B cell (primary cell): ENCODE measurements at regions not wholly inside any gene's neighbourhood (a gene's known extent, or its start where the extent isn't known, plus 50 kb on each side); places are given as distances from the start of the nearest gene placed in this dataset.

Experiments
- ATAC-seq: fragments of 200-7000 bp; cut with Tn5 transposase; one replicate; pipeline ENCODE4 v1.10.0; 2021; ENCODE audit warnings: low read depth, mild to moderate bottlenecking, moderate number of reproducible peaks, moderate library complexity
- CTCF ChIA-PET: fragments of 350-600 bp; sonication (Branson Sonifier 250); formaldehyde crosslinking; loops from one replicate; lab custom pipeline; 2021; ENCODE audit warnings: antibody characterized with exemption, inconsistent platforms; lab: Charles Lee
- POLR2A ChIA-PET: fragments of 350-600 bp; sonication (Branson Sonifier 250); formaldehyde crosslinking; loops from one replicate; lab custom pipeline; 2021; ENCODE audit warnings: antibody characterized with exemption; lab: Charles Lee
- DNase-seq: peaks from one replicate; pipeline ENCODE4 v3.0.0; 2013
- H2AFZ ChIP-seq: 2 replicates; pipeline ENCODE4 v1.6.1; 2012; ENCODE audit warnings: mild to moderate bottlenecking, low read depth, low read length; ENCODE audit not compliant: insufficient read depth, poor library complexity, severe bottlenecking
- H3K27ac ChIP-seq, 2 donors: 1 replicate in 1 of 2; 2 replicates in 1 of 2; pipeline ENCODE4 v1.5.1; 2012 to 2013; ENCODE audit warnings: low read length in 2 of 2, mild to moderate bottlenecking in 2 of 2, moderate library complexity in 1 of 2
- H3K27me3 ChIP-seq, 4 experiments: fragments of 200-600 bp in 1 of 4; sonication (generic) in 1 of 4; replicated peaks in 1 of 4; 1 replicate in 2 of 4; 2 replicates in 2 of 4; pipeline versions ENCODE4 v1.6.1 to v1.7.0; 2013 to 2016; ENCODE audit warnings: low read length in 3 of 4, mild to moderate bottlenecking in 2 of 4, mixed read lengths in 1 of 4, moderate library complexity in 1 of 4; ENCODE audit not compliant: insufficient read depth in 4 of 4, control insufficient read depth in 3 of 4; ENCODE audit errors: control extremely low read depth in 1 of 4
- H3K36me3 ChIP-seq, 2 experiments: replicated peaks in 1 of 2; 1 replicate in 1 of 2; 2 replicates in 1 of 2; pipeline versions ENCODE4 v1.6.1 to v1.7.1; 2013; ENCODE audit warnings: low read length in 1 of 2; ENCODE audit not compliant: insufficient read depth in 2 of 2, control insufficient read depth in 1 of 2; ENCODE audit errors: control extremely low read depth in 1 of 2, extremely low read depth in 1 of 2
- H3K4me1 ChIP-seq, 2 donors: fragments of 200-600 bp in 1 of 2; sonication (generic) in 1 of 2; 1 replicate in 1 of 2; 2 replicates in 1 of 2; pipeline versions ENCODE4 v1.5.1 to v1.6.1; 2013 to 2017; ENCODE audit warnings: low read length in 2 of 2; ENCODE audit not compliant: control insufficient read depth in 2 of 2, insufficient read depth in 2 of 2
- H3K4me2 ChIP-seq: replicated peaks from 2 replicates; pipeline ENCODE3; 2012; ENCODE audit warnings: mild to moderate bottlenecking, low read depth, low read length; ENCODE audit not compliant: poor library complexity, severe bottlenecking
- H3K4me3 ChIP-seq, 5 experiments: fragments of 200-600 bp in 1 of 5; sonication (generic) in 1 of 5; 1 replicate in 3 of 5; 2 replicates in 2 of 5; pipeline versions ENCODE4 v1.5.1 to v1.7.0; 2011 to 2016; ENCODE audit warnings: low read length in 4 of 5, mild to moderate bottlenecking in 4 of 5, low read depth in 2 of 5, control low read depth in 1 of 5, moderate library complexity in 1 of 5; ENCODE audit not compliant: insufficient read depth in 1 of 5; ENCODE audit errors: control extremely low read depth in 1 of 5, extremely low read depth in 1 of 5
- H3K79me2 ChIP-seq: fragments of 200-600 bp; sonication (generic); one replicate; pipeline ENCODE4 v1.6.0; 2016; ENCODE audit warnings: low read length; ENCODE audit not compliant: control insufficient read depth, insufficient read depth
- H3K9ac ChIP-seq: fragments of 200-600 bp; sonication (generic); 2 replicates; pipeline ENCODE4 v1.6.1; 2017; ENCODE audit warnings: mild to moderate bottlenecking, low read length, moderate library complexity
- H3K9me3 ChIP-seq, 3 donors: one replicate each; pipeline versions ENCODE4 v1.6.1 to v1.7.1; 2013; ENCODE audit warnings: low read length in 2 of 3; ENCODE audit not compliant: control insufficient read depth in 2 of 3, insufficient read depth in 1 of 3; ENCODE audit errors: control extremely low read depth in 1 of 3
- H4K20me1 ChIP-seq: 2 replicates; pipeline ENCODE4 v1.6.0; 2012; ENCODE audit warnings: mild to moderate bottlenecking, low read length; ENCODE audit not compliant: insufficient read depth, control insufficient read depth, poor library complexity, severe bottlenecking
- H3K27ac Mint-ChIP-seq: one replicate; pipeline ENCODE4 v1.8.0; 2021; ENCODE audit warnings: mixed read lengths
- H3K27me3 Mint-ChIP-seq: one replicate; pipeline ENCODE4 v1.8.0; 2021; ENCODE audit warnings: mixed read lengths
- H3K4me1 Mint-ChIP-seq: one replicate; pipeline ENCODE4 v1.8.0; 2021; ENCODE audit warnings: mixed read lengths
- H3K4me3 Mint-ChIP-seq: one replicate; pipeline ENCODE4 v1.8.0; 2021; ENCODE audit warnings: mixed read lengths
- H3K9me3 Mint-ChIP-seq: one replicate; pipeline ENCODE4 v1.8.0; 2022; ENCODE audit warnings: mixed read lengths; ENCODE audit not compliant: insufficient read depth
- CTCF ChIP-seq: fragments of 200-600 bp; IDR thresholded peaks from one replicate; pipeline ENCODE4 v1.8.0; 2022; ENCODE audit warnings: antibody characterized with exemption, mild to moderate bottlenecking
- EZH2 ChIP-seq: IDR thresholded peaks from 2 replicates; pipeline ENCODE4 v1.6.1; 2012; ENCODE audit warnings: borderline replicate concordance, low read depth, mild to moderate bottlenecking, moderate library complexity, low read length; ENCODE audit not compliant: insufficient read depth, poor library complexity, severe bottlenecking
- WGBS: methylation state at CpG from one replicate; pipeline ENCODE4 v1.1.5; 2013; ENCODE audit warnings: missing lambda C conversion rate; ENCODE audit not compliant: insufficient coverage; 5-methylcytosine and 5-hydroxymethylcytosine counted together
- intact Hi-C: fragments of 100-400 bp; cut with micrococcal nuclease; formaldehyde crosslinking; loops from one replicate; pipeline ENCODE4 v1.10.0; 2022

- peaks cover 0 to 6% (median 0%) of the 10 kb centered on the region in 3 donors for H3K9me3 ChIP-seq
- H3K27ac ChIP-seq, result no peak overlapping the region
- no peaks in the 10 kb centered on the region for H3K9me3 Mint-ChIP-seq
- H3K9ac ChIP-seq, result peak overlapping the region; percentile 19
- H3K4me3 ChIP-seq, result peak overlapping the region in 1 of 5 experiments; percentile 14
- WGBS, result 8% methylated on average over 51 of the region's 54 CpGs
- no peak for ATAC-seq
- no peaks in the 10 kb centered on the region for H3K36me3 ChIP-seq
- DNase-seq, result no peak
- no peak for TF ChIP-seq CTCF
- peaks cover 5 to 20% of the 10 kb centered on the region in 2 donors for H3K4me1 ChIP-seq
- peaks cover 64% of the 10 kb centered on the region for H3K27me3 Mint-ChIP-seq
- H3K27ac Mint-ChIP-seq, result no peak overlapping the region
- intact Hi-C loops, result no loop called here
- H3K4me1 Mint-ChIP-seq, result peaks cover 18% of the 10 kb centered on the region
- CTCF ChIA-PET, result no interaction called here
- H3K4me3 Mint-ChIP-seq, result peak overlapping the region; percentile 7
- peak overlapping the region; percentile 61 for H3K4me2 ChIP-seq
- H3K79me2 ChIP-seq, result no peaks in the 10 kb centered on the region
- POLR2A ChIA-PET, result no interaction called here
- H3K27me3 ChIP-seq, result peaks cover 0 to 70% (median 40%) of the 10 kb centered on the region in 4 experiments
- no peaks in the 10 kb centered on the region for H4K20me1 ChIP-seq
- H2AFZ ChIP-seq, result peak overlapping the region; percentile 42
Observed at GRCh38 chr10:101284101-101284743, 55.0 kb upstream of the LBX1 start.

- TF ChIP-seq CTCF (no peak), EZH2 (no peak)
- Histone ChIP-seq H3K4me1 (peaks cover 5 to 20% of the 10 kb centered on the region in 2 donors), H2AFZ (no peak overlapping the region), H3K27me3 (peaks cover 0 to 77% (median 46%) of the 10 kb centered on the region in 4 experiments), H3K9me3 (peaks cover 0 to 6% (median 0%) of the 10 kb centered on the region in 3 donors), H3K79me2 (no peaks in the 10 kb centered on the region), H3K36me3 (no peaks in the 10 kb centered on the region), H3K4me2 (peak overlapping the region; percentile 61), H3K4me3 (peak overlapping the region in 1 of 5 experiments; percentile 14), H4K20me1 (no peaks in the 10 kb centered on the region), H3K27ac (no peak overlapping the region), H3K9ac (peak overlapping the region; percentile 19)
- H3K27me3 Mint-ChIP-seq, result peaks cover 71% of the 10 kb centered on the region
- intact Hi-C loops, result no loop called here
- H3K9me3 Mint-ChIP-seq, result no peaks in the 10 kb centered on the region
- peaks cover 18% of the 10 kb centered on the region for H3K4me1 Mint-ChIP-seq
- no peak for DNase-seq
- ATAC-seq, result no peak
- H3K27ac Mint-ChIP-seq, result no peak overlapping the region
- no peak overlapping the region for H3K4me3 Mint-ChIP-seq
- CTCF ChIA-PET, result interaction anchor here (1.1 kb wide), 1 partner anchor 13 kb away, joined by 4 read pairs; no protein-coding TSS in a partner anchor
- WGBS, result 27% methylated on average over 3 of the region's 7 CpGs
- POLR2A ChIA-PET, result no interaction called here
Observed at GRCh38 chr10:101284744-101285463, 55.6 kb upstream of the LBX1 start.
